Dedifferentiated amniotic fluid mesenchymal stem cell (primary cell): ENCODE measurements at regions not wholly inside any gene's neighbourhood (a gene's known extent, or its start where the extent isn't known, plus 50 kb on each side); places are given as distances from the start of the nearest gene placed in this dataset.

Source experiments
- DNase-seq: peaks from one replicate; pipeline ENCODE4 v3.0.0-alpha.2; 2016; ENCODE audit errors: extremely low spot score

DNA sequence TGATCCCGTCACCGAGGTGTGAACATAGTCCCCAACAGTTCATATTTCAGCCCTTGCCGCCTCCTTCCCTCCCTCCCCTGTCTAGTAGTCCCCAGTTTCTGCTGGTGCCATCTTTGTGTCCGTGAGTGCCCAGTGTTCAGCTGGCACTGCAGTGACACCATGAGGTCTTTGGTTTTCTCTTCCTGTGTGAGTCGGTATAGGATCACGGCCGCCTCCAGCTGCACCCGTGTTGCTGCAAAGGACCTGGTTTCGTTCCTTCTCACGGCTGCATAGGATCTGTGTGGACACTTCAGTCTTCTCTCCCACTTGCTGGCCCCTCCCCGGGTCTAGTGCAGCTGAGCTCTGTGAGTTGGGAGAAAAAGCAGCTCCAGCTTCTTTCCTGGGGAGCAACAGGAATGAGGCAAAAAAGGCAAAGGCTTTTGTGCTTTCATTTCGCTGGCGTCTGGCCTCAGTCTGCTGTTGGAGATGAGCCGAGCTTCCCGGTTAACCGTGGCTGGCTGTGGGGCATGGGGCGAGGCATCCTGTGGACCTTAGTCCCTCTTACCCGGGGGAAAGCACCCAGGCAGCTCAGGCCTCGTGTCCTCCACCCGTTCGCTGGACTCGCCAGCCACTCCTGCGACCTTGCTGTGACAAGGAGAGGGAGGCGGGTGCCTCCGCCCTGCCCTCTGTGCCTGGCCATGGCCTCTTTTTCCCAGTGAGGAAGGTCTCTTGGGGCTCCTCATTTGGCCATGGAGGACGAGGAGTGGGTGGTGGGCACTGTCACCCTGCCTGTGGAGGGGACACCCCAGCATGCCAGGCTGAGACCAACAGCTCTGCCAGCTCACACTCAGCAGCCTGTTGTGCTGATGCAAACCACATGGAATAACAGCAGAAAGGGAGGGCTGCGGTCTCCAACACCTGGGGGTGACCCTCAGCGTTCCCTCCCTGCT, 196.5 kb downstream of the TEX29 start:
- DNase-seq = no peak

DNA sequence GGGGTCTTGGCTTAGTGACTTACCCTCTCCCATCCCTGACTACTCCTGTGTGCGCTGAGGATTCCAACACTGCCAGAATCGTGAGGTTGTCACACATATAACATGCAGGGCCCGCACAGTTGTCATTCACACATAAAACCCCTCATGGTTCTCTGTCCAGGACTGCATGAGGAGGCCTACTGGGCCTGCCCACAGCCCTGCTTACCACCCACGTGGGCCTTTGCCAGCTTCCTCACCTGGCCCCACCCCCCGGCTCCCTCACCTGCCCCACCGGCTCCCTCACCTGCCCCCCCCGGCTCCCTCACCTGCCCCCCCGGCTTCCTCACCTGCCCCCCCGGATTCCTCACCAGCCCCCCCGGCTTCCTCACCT, 197.2 kb downstream of the TEX29 start:
- no peak for DNase-seq

DNA sequence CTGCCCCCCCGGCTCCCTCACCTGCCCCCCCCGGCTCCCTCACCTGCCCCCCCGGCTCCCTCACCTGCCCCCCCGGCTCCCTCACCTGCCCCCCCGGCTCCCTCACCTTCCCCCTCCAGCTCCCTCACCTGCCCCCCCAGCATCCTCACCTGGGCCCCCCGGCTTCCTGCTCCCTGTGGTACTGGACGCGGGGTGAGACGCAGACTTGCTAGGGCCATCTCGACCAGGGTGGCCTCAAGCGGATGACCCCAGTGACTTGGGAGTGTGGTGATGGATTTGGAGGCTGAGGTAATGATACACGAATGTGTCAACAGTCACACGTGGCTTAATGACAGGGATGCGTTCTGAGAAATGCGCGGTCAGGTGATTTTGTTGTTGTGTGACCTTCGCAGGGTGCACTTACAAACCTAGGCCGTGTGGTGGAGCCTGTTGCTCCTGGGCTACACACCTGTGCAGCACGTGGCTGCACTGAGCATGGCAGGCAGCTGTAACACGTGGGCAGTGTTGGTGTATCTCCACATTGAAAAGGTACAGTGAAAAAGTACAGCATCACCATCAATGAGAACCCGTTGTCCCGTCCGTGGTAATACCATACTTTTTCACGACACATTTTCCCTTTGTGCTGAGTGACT, 197.8 kb downstream of the TEX29 start:
- no peak for DNase-seq

DNA sequence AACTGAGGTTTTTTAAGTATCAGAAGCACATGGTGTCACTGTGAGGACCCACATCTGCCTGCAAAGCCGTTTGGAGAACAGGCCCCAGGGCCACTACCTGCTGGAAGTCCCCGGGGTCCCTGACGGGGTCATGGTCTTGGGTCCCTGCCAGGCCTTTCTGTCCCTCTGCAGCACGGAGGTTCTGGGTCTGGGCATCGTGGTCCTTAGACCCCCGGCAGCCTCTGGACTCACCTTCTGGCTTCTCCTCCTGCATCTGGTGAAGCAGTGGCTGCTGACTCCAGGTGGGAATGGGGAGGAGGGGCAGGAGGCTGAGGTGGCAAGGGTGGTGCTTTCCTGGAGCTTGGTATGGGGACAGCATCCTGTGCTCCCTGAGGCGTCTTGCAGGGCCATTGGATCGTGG, 198.6 kb downstream of the TEX29 start:
- DNase-seq = no peak

DNA sequence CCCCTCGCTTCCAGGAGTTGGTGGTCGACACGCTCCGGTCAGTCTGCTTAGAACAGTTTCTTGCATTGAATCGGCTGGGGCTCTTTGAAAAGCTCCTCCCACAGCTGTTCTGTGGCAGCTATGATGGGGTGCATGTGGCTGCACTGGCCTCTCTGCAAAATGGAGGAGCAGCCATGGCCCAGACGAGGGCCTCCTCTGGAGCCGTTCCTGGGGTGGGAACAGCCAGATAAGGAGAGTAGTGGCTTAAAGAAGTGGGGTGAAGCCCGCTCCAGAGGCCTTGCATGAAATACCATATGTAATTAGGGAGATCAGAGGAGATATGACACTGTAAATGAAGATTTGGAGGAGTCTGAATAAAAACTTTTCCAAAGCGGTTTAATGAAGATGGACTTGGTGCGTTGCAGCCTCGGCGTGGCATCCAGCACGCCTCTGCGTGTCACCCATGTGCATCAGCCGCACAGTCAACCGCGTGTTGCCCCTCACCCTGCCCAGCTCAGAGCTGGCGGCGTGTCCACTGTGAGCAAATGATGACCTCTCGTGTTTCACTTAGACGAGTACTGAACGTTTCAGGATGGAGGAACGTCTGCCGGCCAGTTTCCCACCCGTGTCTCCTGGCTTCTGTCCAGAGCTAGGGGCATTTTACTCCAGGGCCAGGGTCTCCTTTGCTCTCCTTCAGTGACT, 199.2 kb downstream of the TEX29 start:
- no peak for DNase-seq

DNA sequence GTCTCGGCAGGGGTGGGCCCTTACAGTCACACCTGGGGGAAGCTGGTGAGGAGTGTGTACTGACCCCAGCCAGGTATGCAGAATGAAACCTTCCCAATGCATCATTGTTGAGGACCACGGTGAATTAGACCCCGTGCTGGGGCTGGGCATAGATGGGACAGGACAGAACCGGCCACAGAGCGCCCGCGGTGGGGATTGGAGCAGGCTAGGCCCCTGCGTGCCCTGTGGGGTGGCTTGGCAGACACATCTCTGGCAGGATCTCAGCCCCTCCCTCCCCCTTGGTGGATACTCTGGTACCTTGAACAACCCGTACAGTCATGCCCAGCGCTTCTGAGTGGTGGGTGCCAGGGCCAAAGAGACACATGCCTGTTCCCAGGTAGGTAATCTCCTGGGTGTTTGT, 200.6 kb downstream of the TEX29 start:
- no peak for DNase-seq

DNA sequence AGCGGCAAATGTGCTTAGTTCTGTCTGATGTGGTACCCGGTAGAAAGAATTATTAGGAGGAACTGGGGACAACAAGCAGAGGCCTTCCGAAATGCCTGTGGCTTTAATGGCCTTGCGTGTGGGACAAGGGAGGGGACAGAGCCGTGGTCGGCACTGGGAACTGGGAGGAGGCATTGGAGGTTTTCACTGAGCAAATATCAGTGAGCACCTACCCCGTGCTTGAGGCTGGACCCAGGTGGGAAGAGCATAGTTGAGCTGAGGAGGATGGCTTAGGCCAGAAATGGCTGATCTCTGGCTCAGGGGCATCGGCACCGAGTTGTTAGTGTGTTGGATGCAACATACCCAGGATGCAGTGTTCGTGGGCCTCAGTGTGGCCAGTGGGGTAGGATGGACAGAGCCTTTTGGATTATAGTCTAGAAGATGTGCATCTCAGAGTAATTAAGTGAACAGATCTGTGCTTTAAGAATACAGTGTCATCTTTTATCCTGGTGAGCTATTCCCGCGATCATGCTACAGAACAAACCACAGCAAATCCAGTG, 201.3 kb downstream of the TEX29 start:
- no peak for DNase-seq

DNA sequence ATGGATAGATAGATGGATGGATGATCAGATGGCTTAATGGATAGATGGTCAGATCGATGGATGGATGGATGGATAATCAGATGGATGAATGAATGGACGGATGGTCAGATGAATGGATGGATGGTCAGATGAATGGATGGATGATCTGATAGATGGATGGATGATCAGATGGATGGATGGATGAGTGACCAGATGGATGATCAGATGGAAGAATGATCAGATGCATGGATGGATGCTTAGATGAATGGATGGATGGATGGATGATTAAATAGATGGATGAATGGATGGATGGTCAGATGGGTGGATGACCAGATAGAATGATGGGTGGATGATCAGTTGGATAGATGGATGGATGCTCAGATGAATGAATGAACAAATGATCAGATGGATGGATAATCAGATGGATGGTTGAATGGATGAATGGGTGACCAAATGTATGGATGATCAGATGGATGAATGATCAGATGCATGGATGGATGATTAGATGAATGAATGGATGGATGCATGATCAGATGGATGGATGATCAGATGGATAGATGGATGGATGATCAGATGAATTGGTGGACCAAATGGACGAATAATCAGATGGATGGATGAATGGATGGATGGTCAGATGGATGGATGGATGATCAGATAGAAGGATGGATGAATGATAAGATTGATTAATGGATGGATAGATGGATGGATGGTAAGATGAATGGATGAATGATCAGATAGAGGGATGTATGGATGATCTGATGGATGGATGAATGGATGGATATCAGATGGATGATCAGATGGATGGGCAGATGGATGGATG, 205.1 kb downstream of the TEX29 start:
- no peak for DNase-seq

DNA sequence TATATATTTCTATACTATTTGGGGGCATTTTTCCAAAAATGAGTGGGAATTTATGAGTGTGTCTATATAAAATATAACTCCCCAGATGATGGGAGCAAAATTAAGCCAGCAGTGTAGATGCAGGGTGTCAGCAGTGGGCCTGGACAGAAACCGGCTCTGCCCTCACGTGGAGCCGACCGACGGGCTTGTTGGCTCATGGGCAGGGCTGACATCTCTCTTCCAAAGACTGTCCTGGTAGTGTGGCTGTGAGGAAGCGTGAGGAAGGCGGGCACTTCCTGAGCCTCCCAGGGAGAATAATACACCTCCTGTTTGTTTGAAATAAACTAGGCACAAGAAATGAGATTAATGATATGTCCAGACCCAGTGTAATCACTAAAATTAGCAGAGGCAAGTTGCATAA, 206.5 kb downstream of the TEX29 start:
- DNase-seq = no peak

DNA sequence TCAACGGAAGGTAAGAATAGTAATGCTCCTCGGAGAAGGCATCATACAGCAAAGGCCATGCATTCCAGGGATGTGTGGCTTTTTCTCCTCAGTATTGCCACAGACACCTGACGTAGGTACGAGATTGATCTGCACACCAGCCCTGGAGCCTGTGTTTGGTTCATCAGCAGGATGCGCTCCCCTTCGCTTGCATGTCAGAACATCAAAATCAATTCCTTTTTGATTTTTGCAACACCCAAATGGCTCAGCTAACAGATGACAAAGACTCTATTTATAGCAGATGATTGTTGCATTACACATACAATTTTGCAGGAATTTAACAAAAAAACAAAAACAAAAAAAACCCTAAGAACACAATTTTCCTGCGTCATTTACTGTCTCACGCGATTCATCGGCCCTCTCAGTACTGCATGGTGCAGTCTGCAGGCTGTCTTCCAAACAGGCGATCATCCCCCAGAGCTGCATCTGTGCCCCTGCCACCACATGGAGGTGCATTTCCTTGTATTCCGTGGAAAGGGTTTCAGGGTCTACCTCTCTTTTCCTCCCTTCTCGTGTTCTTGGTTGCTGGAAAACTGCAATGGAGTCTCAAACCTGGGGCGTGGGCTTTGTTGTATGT, 207.3 kb downstream of the TEX29 start:
- no peak for DNase-seq

DNA sequence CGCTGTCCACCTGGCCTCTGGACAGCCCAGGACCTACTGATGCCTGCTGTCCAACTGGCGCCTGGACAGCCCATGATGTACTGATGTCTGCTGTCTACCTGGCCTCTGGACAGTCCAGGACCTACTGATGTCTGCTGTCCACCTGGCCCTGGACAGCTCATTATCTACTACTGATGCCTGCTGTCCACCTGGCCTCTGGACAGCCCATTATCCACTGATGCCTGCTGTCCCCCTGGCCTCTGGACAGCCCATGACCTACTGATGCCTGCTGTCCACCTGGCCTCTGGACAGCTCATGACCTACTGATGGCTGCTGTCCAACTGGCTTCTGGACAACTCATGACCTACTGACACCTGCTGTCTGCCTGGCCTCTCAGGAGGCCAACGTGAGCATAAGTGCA, 208.1 kb downstream of the TEX29 start:
- DNase-seq = no peak

DNA sequence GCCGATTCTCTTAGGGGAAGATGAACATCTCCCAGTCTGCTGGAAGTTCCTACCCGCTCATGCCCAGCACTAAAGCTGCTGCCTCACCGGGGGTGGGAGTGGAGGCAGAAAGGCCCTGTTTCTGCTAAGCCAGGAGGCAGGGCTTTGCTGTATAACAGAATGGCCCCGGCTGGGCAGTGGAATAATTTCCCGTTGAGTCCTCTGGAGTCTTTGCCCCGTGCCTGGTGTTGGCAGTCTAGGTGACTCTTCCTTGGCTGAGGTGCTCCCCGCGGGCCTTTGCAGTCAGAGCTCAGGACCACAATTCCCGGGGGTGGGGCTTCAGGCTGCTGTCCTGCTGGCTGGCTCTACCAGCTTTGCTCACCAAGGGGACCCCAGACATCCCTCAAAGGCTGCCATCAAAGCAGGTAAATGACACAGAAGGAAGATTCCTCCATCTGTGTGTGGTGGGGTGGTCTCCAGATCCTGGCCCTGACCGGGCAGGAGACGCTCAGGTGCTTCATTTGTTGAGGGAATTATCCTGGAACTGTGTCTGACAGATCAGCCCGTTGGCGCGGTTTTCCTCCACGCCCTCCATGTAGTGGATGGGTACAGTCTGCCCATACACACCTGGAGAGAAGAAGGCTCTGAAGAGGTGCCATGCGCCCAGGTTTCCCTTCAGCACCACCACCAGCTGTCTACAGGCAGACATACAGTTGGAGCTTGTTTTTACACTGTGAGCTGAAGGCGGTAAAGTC, 209.9 kb downstream of the TEX29 start:
- DNase-seq = no peak

DNA sequence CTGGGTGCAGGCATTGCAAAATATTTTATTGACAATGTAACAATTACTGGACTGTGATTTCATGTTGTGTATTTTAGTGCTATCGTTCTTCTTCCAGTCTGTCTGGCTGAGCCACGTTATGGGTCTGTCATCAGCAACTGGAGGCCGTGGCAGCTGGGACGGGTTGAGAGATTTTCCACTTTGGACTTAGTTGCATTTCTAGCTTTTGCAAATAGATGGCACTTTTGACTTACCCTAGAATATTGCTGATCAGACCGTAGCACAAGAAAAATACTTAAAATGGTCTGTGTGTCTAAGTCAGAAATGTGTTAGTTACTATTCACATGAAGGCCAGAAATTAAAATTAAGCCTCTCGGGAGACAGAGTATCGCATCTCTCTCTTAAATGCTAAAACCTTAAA, 211.1 kb downstream of the TEX29 start:
- no peak for DNase-seq

DNA sequence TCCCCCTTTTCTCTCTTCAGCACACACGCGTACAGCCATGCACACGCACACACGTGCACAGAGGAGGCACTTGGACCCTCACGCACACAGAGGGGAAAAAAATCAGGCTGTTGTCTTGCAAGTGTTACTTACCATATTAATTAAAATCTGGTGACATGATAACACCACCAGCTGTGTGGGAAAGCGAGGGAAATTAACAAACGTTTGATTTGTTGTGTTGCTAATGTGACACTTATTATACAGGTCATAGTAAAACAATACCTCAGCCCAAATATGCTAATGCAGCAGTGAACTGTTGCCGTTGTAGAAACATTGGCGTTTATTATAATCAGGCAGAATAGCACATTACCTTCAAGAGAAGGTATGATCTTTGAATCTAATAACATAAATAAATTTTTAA, 211.7 kb downstream of the TEX29 start:
- DNase-seq = no peak

DNA sequence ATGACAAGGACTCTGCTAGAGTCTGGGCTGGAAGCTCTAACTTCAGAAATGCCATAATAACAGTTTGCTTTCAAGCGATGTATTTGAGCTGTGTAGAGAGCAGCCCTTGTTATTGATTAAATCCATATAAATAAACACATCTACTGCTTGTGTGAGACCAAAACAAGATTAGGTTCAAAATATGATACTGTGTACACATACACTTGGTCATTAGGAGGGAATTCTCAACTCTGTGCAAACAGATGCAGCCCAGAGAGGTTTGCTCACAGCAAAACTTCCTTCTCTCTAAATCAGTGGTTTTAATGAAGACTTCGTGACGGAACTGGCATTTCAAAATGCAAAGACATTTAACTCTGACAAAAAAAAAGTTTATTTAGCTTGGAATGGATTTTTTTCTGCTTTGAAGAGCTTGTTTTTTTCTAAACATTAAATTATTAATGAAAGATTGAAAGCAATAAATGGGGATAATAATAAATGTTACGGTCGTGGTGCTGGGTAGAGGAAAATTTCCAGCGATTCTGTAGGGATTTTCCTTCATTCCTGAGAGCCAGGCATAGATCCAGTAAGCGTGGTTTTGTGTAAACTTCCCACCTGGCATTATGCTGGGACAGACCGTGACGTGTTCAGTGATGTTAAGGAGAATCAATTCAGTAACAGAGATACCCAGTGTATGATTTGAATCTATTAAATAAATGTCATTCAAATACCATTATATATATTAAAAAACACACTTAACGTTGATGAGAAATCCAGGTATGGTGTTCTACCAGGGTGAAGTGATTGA, 213.7 kb downstream of the TEX29 start:
- DNase-seq = no peak

DNA sequence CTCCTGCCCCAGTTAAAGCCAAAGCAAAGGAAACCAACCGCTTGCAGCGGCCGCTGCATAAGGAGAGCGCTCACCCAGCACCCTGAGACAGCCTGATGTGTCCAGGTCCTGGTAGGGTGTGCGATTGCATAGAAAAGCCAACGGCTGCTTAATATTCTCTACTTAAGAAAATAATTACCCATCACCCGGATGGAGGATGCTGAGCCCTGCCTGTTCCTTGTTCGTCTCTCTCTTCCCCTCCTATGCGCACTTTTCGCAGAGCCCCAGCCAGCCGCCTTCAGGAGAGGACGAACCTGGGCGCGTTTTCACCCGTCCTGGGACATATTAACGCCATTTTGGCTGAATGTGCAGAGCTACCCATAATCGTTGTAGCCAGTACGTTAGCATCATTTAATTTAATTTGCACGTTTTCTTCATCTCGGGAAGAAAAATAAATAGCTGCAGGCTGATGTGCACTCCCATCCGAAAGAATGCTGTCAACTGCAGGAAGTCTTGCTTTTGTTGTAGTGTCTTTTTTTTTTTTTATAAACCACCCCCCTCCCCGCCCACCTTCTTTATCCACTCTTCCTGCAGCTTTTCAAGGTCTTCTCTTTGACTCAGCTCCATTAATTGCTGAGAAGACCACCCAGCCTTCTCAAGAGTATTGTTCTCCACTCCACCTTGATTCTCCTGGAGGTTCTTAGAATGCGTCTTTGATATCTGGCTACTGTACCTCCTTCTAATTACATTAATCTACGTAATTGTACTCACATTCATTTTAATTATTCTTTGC, 214.5 kb downstream of the TEX29 start:
- no peak for DNase-seq

DNA sequence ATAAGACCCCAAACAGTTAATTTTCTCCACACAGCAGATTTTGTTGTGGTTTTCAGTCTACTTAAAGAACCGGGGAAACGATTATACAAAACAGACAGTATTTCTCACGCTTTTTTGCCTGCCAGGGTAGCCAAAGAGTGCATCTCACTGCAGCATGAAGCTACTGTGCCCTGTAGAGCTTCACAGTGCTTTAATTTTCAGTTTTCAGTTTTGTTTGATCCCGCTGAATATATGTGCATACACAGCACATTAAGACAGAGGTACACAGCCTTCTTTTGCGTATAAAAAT, 215.0 kb downstream of the TEX29 start:
- DNase-seq = no peak

DNA sequence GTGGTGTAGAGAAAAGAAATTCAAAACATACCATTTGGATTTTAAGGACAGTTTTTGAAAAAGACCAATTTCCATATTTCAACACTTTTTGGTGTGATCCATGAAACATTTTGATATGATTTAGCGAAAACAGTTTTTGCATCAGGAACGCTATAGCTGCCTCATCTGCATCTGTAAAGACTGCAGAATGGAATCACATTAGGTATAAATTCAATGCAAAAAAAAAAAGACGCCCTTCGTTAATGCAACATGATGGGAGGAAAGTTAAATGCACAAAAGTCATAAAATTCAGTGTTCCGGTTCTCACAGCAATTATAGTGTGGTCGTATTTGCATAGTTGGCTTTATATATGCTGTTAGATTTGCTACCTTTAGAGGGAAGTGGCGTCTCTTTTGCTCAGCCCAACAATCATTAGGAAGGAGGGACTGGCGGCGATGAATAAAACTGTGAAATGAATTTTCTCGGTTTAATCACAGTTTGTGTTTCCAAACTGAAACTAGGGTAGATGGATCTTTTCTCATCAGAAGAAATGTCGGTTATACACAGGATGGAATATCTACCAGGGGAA, 215.7 kb downstream of the TEX29 start:
- no peak for DNase-seq
